AG09309 (cell line): ENCODE measurements at regions not wholly inside any gene's neighbourhood (a gene's known extent, or its start where the extent isn't known, plus 50 kb on each side); places are given as distances from the start of the nearest gene placed in this dataset.

Experiments
- DNase-seq: peaks from one replicate; pipeline ENCODE4 v3.0.0-alpha.2; 2010; ENCODE audit warnings: low read depth
- H3K4me3 ChIP-seq: 2 replicates; pipeline ENCODE4 v1.5.1; 2011; ENCODE audit warnings: mild to moderate bottlenecking, low read depth, low read length, moderate library complexity; ENCODE audit not compliant: control insufficient read depth
- CTCF ChIP-seq: IDR thresholded peaks from 2 replicates; pipeline ENCODE4 v1.5.1; 2011; ENCODE audit warnings: mild to moderate bottlenecking, low read depth, low read length, inconsistent platforms; ENCODE audit not compliant: insufficient read depth, control insufficient read depth; ENCODE audit errors: missing control alignments

GRCh38 chr18:51425475-51425874 lies 228.0 kb upstream of the MEX3C start:
- TF ChIP-seq CTCF, result no peak
- DNase-seq, result no peak
- H3K4me3 ChIP-seq, result no peak overlapping the region

- no peak overlapping the region for H3K4me3 ChIP-seq
- DNase-seq, result no peak
- no peak for TF ChIP-seq CTCF
Measured at GRCh38 chr18:51425889-51426288, 228.4 kb upstream of the MEX3C start.

- H3K4me3 ChIP-seq, result no peak overlapping the region
- no peak for TF ChIP-seq CTCF
- DNase-seq, result no peak
Measured at GRCh38 chr18:51426996-51427395, 229.5 kb upstream of the MEX3C start.

- H3K4me3 ChIP-seq, result no peak overlapping the region
- no peak for TF ChIP-seq CTCF
- no peak for DNase-seq
Measured at GRCh38 chr18:51429644-51430043, 232.2 kb upstream of the MEX3C start.

- no peak overlapping the region for H3K4me3 ChIP-seq
- DNase-seq, result no peak
- TF ChIP-seq CTCF, result no peak
Measured at GRCh38 chr18:51430538-51430937, 233.1 kb upstream of the MEX3C start.

GRCh38 chr18:51433296-51433695 lies 235.8 kb upstream of the MEX3C start:
- no peak overlapping the region for H3K4me3 ChIP-seq
- no peak for TF ChIP-seq CTCF

GRCh38 chr18:51433881-51434280 lies 236.4 kb upstream of the MEX3C start:
- no peak for DNase-seq
- no peak overlapping the region for H3K4me3 ChIP-seq
- TF ChIP-seq CTCF, result no peak

More at GRCh38 chr18:51433296-51433695, 235.8 kb upstream of the MEX3C start:
- no peak for DNase-seq
